Activated CD8-positive, alpha-beta memory T cell treated with anti-CD3 and anti-CD28 coated beads, Interleukin-2, amount 50 U/mL, for 24 hours (primary cell): ENCODE measurements at regions not wholly inside any gene's neighbourhood (a gene's known extent, or its start where the extent isn't known, plus 50 kb on each side); places are given as distances from the start of the nearest gene placed in this dataset.

ENCODE experiments used
- DNase-seq: peaks from one replicate; pipeline ENCODE4 v3.0.0-alpha.2; 2020; ENCODE audit errors: extremely low read depth

DNA sequence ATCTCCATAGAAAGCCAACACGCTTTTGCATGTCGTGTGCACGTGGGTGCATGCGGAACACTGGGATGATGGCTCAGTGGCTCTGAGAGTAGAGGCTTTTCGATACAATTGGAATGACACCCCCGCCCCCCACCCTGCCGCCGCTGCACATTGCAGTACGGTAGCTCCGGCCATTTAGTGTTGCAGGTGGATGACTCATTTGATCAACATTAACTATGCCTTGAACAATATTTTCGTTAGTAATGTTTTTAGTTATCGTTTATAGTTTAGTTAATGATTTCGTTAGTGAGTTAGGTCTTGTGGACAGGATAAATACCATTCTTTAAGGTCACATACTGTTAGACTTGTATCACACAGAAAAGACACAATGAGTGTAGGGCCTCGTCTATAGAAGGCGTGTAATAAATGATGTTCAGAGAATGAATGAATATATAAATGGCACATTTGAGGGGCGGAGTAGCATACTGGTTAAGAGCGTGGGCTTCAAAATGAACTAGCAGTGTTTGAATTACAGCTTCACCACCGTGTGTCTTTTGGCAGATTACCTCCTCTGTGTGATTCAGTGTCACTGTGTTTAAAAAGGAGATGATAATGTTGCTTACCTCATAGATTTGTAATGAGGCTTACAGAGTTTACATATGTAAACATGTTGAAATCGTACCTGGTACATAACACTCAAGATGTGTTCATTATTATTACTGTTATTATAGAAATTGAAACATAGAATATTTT is 67.2 kb upstream of the TENM3 start:
- no peak for DNase-seq

DNA sequence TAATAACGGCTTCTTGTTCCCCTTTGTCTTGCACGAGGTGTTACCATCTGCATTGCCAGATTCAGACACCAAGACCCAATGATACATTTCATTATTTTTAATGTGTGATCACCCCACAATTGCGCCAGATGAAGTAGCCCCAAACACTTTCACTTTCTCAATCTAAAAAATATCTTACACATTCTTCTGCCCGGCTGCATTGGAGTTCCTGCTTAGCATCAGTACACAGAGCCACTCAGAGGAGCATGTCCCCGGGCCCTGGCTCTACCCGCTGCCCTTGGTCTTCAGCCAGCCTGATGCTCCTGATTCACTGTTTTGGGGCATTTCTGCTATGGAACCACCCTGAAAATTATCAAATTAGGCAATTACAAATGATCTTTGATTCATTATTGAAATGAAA is 66.0 kb upstream of the TENM3 start:
- DNase-seq, result no peak

- no peak for DNase-seq
Measured at GRCh38 chr4:182179105-182179504, 64.1 kb upstream of the TENM3 start.

DNA sequence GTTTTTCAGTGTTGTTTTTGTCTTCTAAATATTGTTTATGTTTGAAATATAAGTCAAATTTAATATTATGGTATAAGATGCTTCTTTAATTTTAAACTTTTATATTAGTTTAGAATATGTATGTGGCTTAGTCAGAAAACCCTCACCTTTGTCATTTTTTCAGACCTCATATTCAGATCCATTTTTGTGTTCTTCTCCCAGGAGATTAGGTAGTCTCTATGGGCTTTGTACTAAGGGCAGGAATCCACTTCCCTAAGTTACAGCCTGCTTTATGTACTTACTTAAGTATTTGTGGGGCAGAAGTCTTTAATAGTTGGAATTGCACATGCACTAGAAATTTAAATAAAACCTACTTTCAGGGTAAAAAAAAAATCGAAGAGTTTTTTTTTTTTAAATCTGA is 63.5 kb upstream of the TENM3 start:
- DNase-seq, result no peak

GRCh38 chr4:182185491-182185890 is 57.7 kb upstream of the TENM3 start:
- no peak for DNase-seq

GRCh38 chr4:182187674-182188073 is 55.5 kb upstream of the TENM3 start:
- DNase-seq, result no peak

DNA sequence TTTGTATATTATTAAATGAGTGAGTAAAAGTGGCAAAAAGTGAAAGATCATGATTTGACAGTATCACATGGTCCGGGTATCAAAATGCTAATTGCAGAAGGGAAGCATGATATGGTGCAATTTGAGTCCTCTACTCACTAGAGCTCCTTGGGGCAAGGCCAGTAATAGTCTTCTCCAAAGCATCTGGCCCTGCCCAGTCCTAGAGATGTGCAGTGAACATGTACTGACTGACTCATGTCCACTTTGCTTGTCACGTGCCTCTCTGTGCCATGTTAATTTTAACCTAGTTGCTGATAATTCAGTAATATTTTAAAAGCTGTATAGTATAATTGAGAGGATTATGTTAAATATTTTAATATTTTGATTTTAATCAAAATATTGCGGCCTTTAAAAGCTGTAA is 54.6 kb upstream of the TENM3 start:
- no peak for DNase-seq

- DNase-seq, result no peak
Measured at GRCh38 chr4:182189103-182189878, 53.9 kb upstream of the TENM3 start.

GRCh38 chr4:182190306-182190705 is 52.9 kb upstream of the TENM3 start:
- DNase-seq, result no peak

DNA sequence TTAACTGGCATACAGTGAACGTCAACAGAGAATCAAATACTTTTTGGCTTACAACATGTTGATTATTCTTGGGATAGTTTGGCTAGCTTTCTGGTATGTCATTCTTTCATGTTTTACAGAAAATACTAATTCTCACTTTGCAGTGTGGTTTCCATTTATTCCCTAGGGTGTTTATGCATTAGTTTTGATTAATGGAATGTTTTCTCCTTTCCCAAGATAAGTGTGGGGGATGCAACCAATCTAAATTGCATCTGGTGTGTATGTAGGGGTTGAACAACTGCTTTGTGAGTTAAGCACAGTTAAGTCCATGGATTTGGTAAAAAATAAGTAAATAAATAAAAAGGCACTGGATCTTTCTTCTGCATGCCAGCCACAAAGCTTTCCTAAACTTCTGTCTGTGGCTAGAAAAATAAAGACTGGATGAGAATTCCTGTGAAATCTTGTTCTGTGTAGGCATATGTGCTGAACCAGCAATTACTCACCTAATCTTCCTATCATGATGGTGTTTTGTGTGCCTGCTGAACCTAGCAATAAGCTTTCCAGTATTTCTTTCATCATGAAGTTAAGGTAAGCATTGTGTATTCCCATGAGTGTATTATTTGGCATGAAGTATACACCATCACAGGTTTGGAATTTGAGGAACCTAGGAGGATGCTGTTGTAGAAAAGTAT is 50.6 kb upstream of the TENM3 start:
- no peak for DNase-seq

DNA sequence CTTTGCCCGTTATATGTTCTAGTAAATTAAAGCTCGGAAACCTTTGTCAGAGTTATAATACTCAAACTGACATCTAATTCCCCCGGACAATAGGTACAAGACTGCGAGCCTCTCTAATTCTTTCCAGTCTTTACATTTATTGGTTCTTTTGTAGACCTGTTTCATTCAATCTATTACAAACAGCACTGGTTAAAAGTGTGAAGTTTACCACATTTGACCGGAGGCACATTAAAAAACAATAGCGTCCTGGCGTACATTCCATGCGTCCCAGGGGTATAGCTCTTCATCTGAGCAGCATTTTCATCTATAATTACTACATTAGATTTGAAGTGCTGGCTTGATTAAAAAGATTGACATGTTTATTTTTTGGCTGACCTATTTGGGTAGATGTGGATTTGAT is 49.9 kb upstream of the TENM3 start:
- no peak for DNase-seq
